ENCODE measurements at regions not wholly inside any gene's neighbourhood (a gene's known extent, or its start where the extent isn't known, plus 50 kb on each side); places are given as distances from the start of the nearest gene placed in this dataset.

GRCh38 chr10:59102394-59102793 lies 74.0 kb upstream of the PHYHIPL start:
- TF ChIP-seq CTCF (IDR thresholded peaks at IDR 0.05; ENCODE audit: low read depth, low read length) (no peak), EZH2phosphoT487 (IDR thresholded peaks at IDR 0.05; ENCODE audit: low read depth) (no peak)

Data from OCI-LY3 (cell line).